H1 (cell line): ENCODE measurements at regions not wholly inside any gene's neighbourhood (a gene's known extent, or its start where the extent isn't known, plus 50 kb on each side); places are given as distances from the start of the nearest gene placed in this dataset.
A peak's percentile ranks its signal among the peaks of the same experiment; 100 is the strongest.

ENCODE experiments used
- CTCF ChIA-PET: fragments of 300-600 bp; sonication (Branson Sonifier 250); formaldehyde crosslinking; loops from one replicate; lab custom pipeline; 2021; ENCODE audit not compliant: partially characterized antibody; lab: Charles Lee
- POLR2A ChIA-PET: fragments of 300-600 bp; sonication (Branson Sonifier 250); formaldehyde crosslinking; loops from one replicate; lab custom pipeline; 2021; ENCODE audit warnings: inconsistent platforms; ENCODE audit not compliant: partially characterized antibody; lab: Charles Lee
- DNase-seq, 2 experiments: peaks; one replicate each; pipeline versions ENCODE4 v3.0.0 to v3.0.0-alpha.2; 2010 to 2022; ENCODE audit warnings: low spot score in 2 of 2, low read depth in 1 of 2, mixed read lengths in 1 of 2
- FAIRE-seq: peaks from 2 replicates; lab custom pipeline; 2011; peaks lifted over from hg19 to GRCh38; lab: Jason Lieb, UNC
- H2AFZ ChIP-seq: 2 replicates; pipeline ENCODE4 v1.8.1; 2012; ENCODE audit warnings: low read length, inconsistent platforms
- H2AK5ac ChIP-seq: 2 replicates; pipeline ENCODE4 v1.6.1; 2013; ENCODE audit warnings: low read depth, low read length
- H2BK120ac ChIP-seq: replicated peaks from 2 replicates; pipeline ENCODE3; 2013; ENCODE audit warnings: low read depth, low read length, inconsistent platforms
- H2BK12ac ChIP-seq: 2 replicates; pipeline ENCODE4 v1.6.1; 2013; ENCODE audit warnings: low read depth, low read length
- H2BK15ac ChIP-seq: 2 replicates; pipeline ENCODE4 v1.6.1; 2013; ENCODE audit warnings: low read length
- H2BK20ac ChIP-seq: 2 replicates; pipeline ENCODE4 v1.6.1; 2013; ENCODE audit warnings: low read length
- H2BK5ac ChIP-seq: 2 replicates; pipeline ENCODE4 v1.6.1; 2013; ENCODE audit warnings: low read depth, low read length
- H3K14ac ChIP-seq: 2 replicates; pipeline ENCODE4 v1.6.1; 2013; ENCODE audit warnings: inconsistent platforms; ENCODE audit not compliant: insufficient read length
- H3K18ac ChIP-seq: 2 replicates; pipeline ENCODE4 v1.6.1; 2013; ENCODE audit warnings: low read length; ENCODE audit errors: extremely low read depth
- H3K23ac ChIP-seq: 2 replicates; pipeline ENCODE4 v1.6.1; 2013; ENCODE audit warnings: inconsistent platforms; ENCODE audit not compliant: insufficient read length
- H3K23me2 ChIP-seq: 2 replicates; pipeline ENCODE4 v1.6.1; 2013; ENCODE audit warnings: low read depth, low read length
- H3K27ac ChIP-seq: 2 replicates; pipeline ENCODE4 v1.6.1; 2011; ENCODE audit warnings: low read depth, low read length, inconsistent platforms
- H3K27me3 ChIP-seq, 4 experiments: replicated peaks in 1 of 4; 1 replicate in 1 of 4; 2 replicates in 3 of 4; pipeline versions ENCODE4 v1.6.1 to v1.8.1; 2011 to 2013; ENCODE audit warnings: low read length in 3 of 4, mild to moderate bottlenecking in 3 of 4, inconsistent platforms in 2 of 4, mixed read lengths in 2 of 4, moderate library complexity in 1 of 4; ENCODE audit not compliant: control insufficient read depth in 3 of 4, insufficient read depth in 3 of 4; ENCODE audit errors: extremely low read depth in 1 of 4
- H3K36me3 ChIP-seq, 4 experiments: 2 replicates each; pipeline versions ENCODE4 v1.6.1 to v1.8.1; 2011 to 2013; ENCODE audit warnings: mild to moderate bottlenecking in 4 of 4, low read length in 3 of 4, moderate library complexity in 2 of 4, control low read depth in 1 of 4, inconsistent platforms in 1 of 4; ENCODE audit not compliant: insufficient read depth in 4 of 4, control insufficient read depth in 2 of 4
- H3K4ac ChIP-seq: replicated peaks from 2 replicates; pipeline ENCODE3; 2013; ENCODE audit warnings: low read length, low read depth, mixed read lengths, inconsistent platforms; ENCODE audit not compliant: insufficient read length
- H3K4me1 ChIP-seq, 4 experiments: replicated peaks in 1 of 4; 1 replicate in 1 of 4; 2 replicates in 3 of 4; pipeline versions ENCODE4 v1.6.1 to v1.8.1; 2011 to 2013; ENCODE audit warnings: low read length in 3 of 4, inconsistent platforms in 2 of 4, mixed read lengths in 1 of 4; ENCODE audit not compliant: insufficient read depth in 4 of 4, control insufficient read depth in 3 of 4
- H3K4me2 ChIP-seq, 2 experiments: 2 replicates each; pipeline versions ENCODE4 v1.6.1 to v1.8.1; 2011 to 2013; ENCODE audit warnings: low read depth in 2 of 2, low read length in 2 of 2, control low read depth in 1 of 2, inconsistent platforms in 1 of 2, mild to moderate bottlenecking in 1 of 2; ENCODE audit not compliant: insufficient read depth in 1 of 2
- H3K4me3 ChIP-seq, 4 experiments: fragments of 200-600, 300-600 bp in 1 of 4; sonication (generic), shearing (Covaris generic), sonication (Bioruptor Twin) in 1 of 4; 2 replicates each; pipeline versions ENCODE4 v1.5.1 to v1.8.1; 2011 to 2016; ENCODE audit warnings: low read length in 4 of 4, low read depth in 3 of 4, control low read depth in 2 of 4, inconsistent platforms in 2 of 4, mild to moderate bottlenecking in 2 of 4, mixed read lengths in 1 of 4, moderate library complexity in 1 of 4; ENCODE audit not compliant: insufficient read depth in 2 of 4; ENCODE audit errors: extremely low read depth in 1 of 4
- H3K56ac ChIP-seq: replicated peaks from 2 replicates; pipeline ENCODE3; 2013; ENCODE audit warnings: low read depth, mild to moderate bottlenecking, mixed read lengths, low read length, inconsistent platforms; ENCODE audit not compliant: insufficient read length
- H3K79me1 ChIP-seq: 2 replicates; pipeline ENCODE4 v1.6.1; 2013; ENCODE audit warnings: low read depth, low read length, control low read depth
- H3K79me2 ChIP-seq, 2 experiments: 2 replicates each; pipeline versions ENCODE4 v1.6.1 to v1.8.1; 2012 to 2013; ENCODE audit warnings: low read length in 2 of 2, mild to moderate bottlenecking in 2 of 2, inconsistent platforms in 1 of 2; ENCODE audit not compliant: insufficient read depth in 2 of 2, control insufficient read depth in 1 of 2
- H3K9ac ChIP-seq, 4 experiments: replicated peaks in 1 of 4; 1 replicate in 1 of 4; 2 replicates in 3 of 4; pipeline versions ENCODE4 v1.6.1 to v1.8.1; 2011 to 2013; ENCODE audit warnings: low read depth in 3 of 4, low read length in 3 of 4, control low read depth in 2 of 4, mild to moderate bottlenecking in 2 of 4, moderate library complexity in 2 of 4, inconsistent platforms in 1 of 4; ENCODE audit errors: extremely low read depth in 1 of 4
- H3K9me3 ChIP-seq, 2 experiments: 2 replicates each; pipeline versions ENCODE4 v1.6.1 to v1.8.1; 2012 to 2013; ENCODE audit warnings: mild to moderate bottlenecking in 2 of 2, moderate library complexity in 2 of 2, control low read depth in 1 of 2, inconsistent platforms in 1 of 2, low read depth in 1 of 2, low read length in 1 of 2, mixed read lengths in 1 of 2; ENCODE audit not compliant: insufficient read depth in 2 of 2
- H4K20me1 ChIP-seq, 2 experiments: replicated peaks in 1 of 2; 2 replicates each; pipeline versions ENCODE3 to v1.8.1; 2011 to 2013; ENCODE audit warnings: inconsistent platforms in 2 of 2, low read length in 2 of 2, mild to moderate bottlenecking in 1 of 2; ENCODE audit not compliant: insufficient read depth in 2 of 2, control insufficient read depth in 1 of 2
- H4K5ac ChIP-seq: 2 replicates; pipeline ENCODE4 v1.6.1; 2013; ENCODE audit warnings: low read length, low read depth, mixed read lengths, inconsistent platforms; ENCODE audit not compliant: insufficient read length
- H4K8ac ChIP-seq: 2 replicates; pipeline ENCODE4 v1.8.0; 2013; ENCODE audit warnings: mild to moderate bottlenecking, moderate library complexity, low read length, inconsistent platforms; ENCODE audit not compliant: insufficient read depth; ENCODE audit errors: extremely low read depth
- H4K91ac ChIP-seq: replicated peaks from 2 replicates; pipeline ENCODE3; 2013; ENCODE audit warnings: low read length, mixed read lengths, inconsistent platforms; ENCODE audit not compliant: insufficient read length
- KDM1A ChIP-seq: fragments of 200-600, 300-600 bp; sonication (generic); IDR thresholded peaks from 2 replicates; pipeline ENCODE4 v1.7.1; 2016; ENCODE audit warnings: mild to moderate bottlenecking, low read length, borderline replicate concordance
- MAFK ChIP-seq: IDR thresholded peaks from 2 replicates; pipeline ENCODE4 v1.6.1; 2012; ENCODE audit warnings: low read depth, mild to moderate bottlenecking, improper control_type of control experiment, low read length
- RAD21 ChIP-seq, 2 experiments: IDR thresholded peaks in 1 of 2; conservative IDR thresholded peaks in 1 of 2; 2 replicates each; pipeline ENCODE4 v1.6.1; 2011; ENCODE audit warnings: low read depth in 2 of 2, low read length in 2 of 2, improper control_type of control experiment in 1 of 2, inconsistent platforms in 1 of 2, mild to moderate bottlenecking in 1 of 2, moderate library complexity in 1 of 2
- WGBS, 2 experiments: shearing (Covaris generic) in 1 of 2; methylation state at CpG; one replicate each; pipeline versions ENCODE4 v1.1.6 to v1.1.7; 2013 to 2015; ENCODE audit warnings: low lambda C conversion rate in 2 of 2, mixed read lengths in 2 of 2, inconsistent platforms in 1 of 2, low coverage in 1 of 2, missing lambda C conversion rate in 1 of 2; ENCODE audit not compliant: insufficient replicate concordance in 2 of 2, insufficient coverage in 1 of 2, insufficient read length in 1 of 2; ENCODE audit errors: extremely low coverage in 1 of 2, missing lambda C conversion rate in 1 of 2; 5-methylcytosine and 5-hydroxymethylcytosine counted together

- no peak overlapping the region for H3K4me3 ChIP-seq
- no peak overlapping the region for H3K27ac ChIP-seq
- H3K4me2 ChIP-seq = peak overlapping the region in 1 of 2 experiments; percentile 46; a peak in 2 of 4 replicates
- H3K18ac ChIP-seq = peak overlapping the region; percentile 38; the same call in 1 of the 2 replicates
- no peak overlapping the region for H3K56ac ChIP-seq
- no peak overlapping the region for H3K4ac ChIP-seq
- FAIRE-seq = no peak
- WGBS, 2 experiments = 68% methylated on average over 7 of the region's 7 CpGs; no CpG with 5 or more reads in 1 of the 2 experiments
- peak overlapping the region; percentile 40; the same call in 1 of the 2 replicates for H2BK5ac ChIP-seq
- no peak overlapping the region for H2AFZ ChIP-seq
- peaks cover 0 to 4% (median 2%) of the 10 kb centered on the region in 4 experiments; a peak in 3 of 7 replicates for H3K27me3 ChIP-seq
- no peak overlapping the region for H3K9ac ChIP-seq
- TF ChIP-seq MAFK = peak; percentile 40; the same call in 1 of the 2 replicates
- peak; percentile 70; the same call in 1 of the 2 replicates for TF ChIP-seq KDM1A
- no peak for TF ChIP-seq RAD21 (IDR thresholded peaks at IDR 0.05 in 1 of 2, conservative IDR thresholded peaks at IDR 0.05 in 1 of 2; ENCODE audit: low read depth in 2 of 2, low read length in 2 of 2)
- no peak overlapping the region for H2AK5ac ChIP-seq
- no peak overlapping the region for H3K23ac ChIP-seq
- H4K91ac ChIP-seq = no peak overlapping the region
- peak in 1 of 2 experiments; percentile 38 for DNase-seq
- no peaks in the 10 kb centered on the region for H3K9me3 ChIP-seq
- H3K79me1 ChIP-seq = no peaks in the 10 kb centered on the region
- H4K8ac ChIP-seq = no peak overlapping the region
- no peak overlapping the region for H4K5ac ChIP-seq
- no peaks in the 10 kb centered on the region for H3K79me2 ChIP-seq
- no peaks in the 10 kb centered on the region for H3K36me3 ChIP-seq
- ChIA-PET CTCF (interaction anchor here (0.7 to 1.3 kb wide), 5 partner anchors 12 to 179 kb away, joined by 3 to 6 read pairs (median 4); no protein-coding TSS in a partner anchor), POLR2A (interaction anchor here (0.7 to 1.5 kb wide), 3 partner anchors 35 to 202 kb away, joined by 3 read pairs; no protein-coding TSS in a partner anchor)
- peaks cover 0 to 12% (median 1%) of the 10 kb centered on the region in 4 experiments; a peak in 4 of 7 replicates for H3K4me1 ChIP-seq
- H3K23me2 ChIP-seq = no peaks in the 10 kb centered on the region
- no peak overlapping the region for H2BK120ac ChIP-seq
- no peak overlapping the region for H3K14ac ChIP-seq
- no peak overlapping the region for H2BK15ac ChIP-seq
- H2BK12ac ChIP-seq = no peak overlapping the region; the same call in 1 of the 2 replicates
- peak overlapping the region; percentile 84; the same call in 1 of the 2 replicates for H2BK20ac ChIP-seq
- H4K20me1 ChIP-seq = no peaks in the 10 kb centered on the region
Observed at GRCh38 chr1:234925440-234926263, 203.0 kb downstream of the TOMM20 start.
